ENCODE measurements at regions not wholly inside any gene's neighbourhood (a gene's known extent, or its start where the extent isn't known, plus 50 kb on each side); places are given as distances from the start of the nearest gene placed in this dataset.
"Not testable (repeated sequence)": the region's sequence is repeated elsewhere in the genome, so short reads cannot be mapped to it uniquely, and the experiment has no call there.

- DNase-seq (ENCODE audit: low spot score) = no peak
- no peak for TF ChIP-seq CTCF (IDR thresholded peaks at IDR 0.05; ENCODE audit: extremely low read depth, missing control alignments)
Measured at GRCh38 chr1:234912548-234913277, 215.9 kb downstream of the TOMM20 start.

GRCh38 chr1:234911787-234912186 lies 216.8 kb downstream of the TOMM20 start:
- no peak for DNase-seq (ENCODE audit: low spot score)
- TF ChIP-seq CTCF (IDR thresholded peaks at IDR 0.05; ENCODE audit: extremely low read depth, missing control alignments) = no peak

GRCh38 chr1:234911136-234911535 lies 217.5 kb downstream of the TOMM20 start:
- not testable (repeated sequence) for DNase-seq (ENCODE audit: low spot score)

- no peak for TF ChIP-seq CTCF (IDR thresholded peaks at IDR 0.05; ENCODE audit: extremely low read depth, missing control alignments)
- no peak for DNase-seq (ENCODE audit: low spot score)
Measured at GRCh38 chr1:234909851-234910250, 218.8 kb downstream of the TOMM20 start.

- DNase-seq (ENCODE audit: low spot score) = no peak
- no peak for TF ChIP-seq CTCF (IDR thresholded peaks at IDR 0.05; ENCODE audit: extremely low read depth, missing control alignments)
Measured at GRCh38 chr1:234909307-234909810, 219.3 kb downstream of the TOMM20 start.

GRCh38 chr1:234908571-234908970 lies 220.1 kb downstream of the TOMM20 start:
- DNase-seq (ENCODE audit: low spot score) = no peak
- no peak for TF ChIP-seq CTCF (IDR thresholded peaks at IDR 0.05; ENCODE audit: extremely low read depth, missing control alignments)

GRCh38 chr1:234907940-234908405 lies 220.7 kb downstream of the TOMM20 start:
- DNase-seq (ENCODE audit: low spot score) = no peak
- TF ChIP-seq CTCF (IDR thresholded peaks at IDR 0.05; ENCODE audit: extremely low read depth, missing control alignments) = no peak
